ENCODE measurements at regions not wholly inside any gene's neighbourhood (a gene's known extent, or its start where the extent isn't known, plus 50 kb on each side); places are given as distances from the start of the nearest gene placed in this dataset.

DNA sequence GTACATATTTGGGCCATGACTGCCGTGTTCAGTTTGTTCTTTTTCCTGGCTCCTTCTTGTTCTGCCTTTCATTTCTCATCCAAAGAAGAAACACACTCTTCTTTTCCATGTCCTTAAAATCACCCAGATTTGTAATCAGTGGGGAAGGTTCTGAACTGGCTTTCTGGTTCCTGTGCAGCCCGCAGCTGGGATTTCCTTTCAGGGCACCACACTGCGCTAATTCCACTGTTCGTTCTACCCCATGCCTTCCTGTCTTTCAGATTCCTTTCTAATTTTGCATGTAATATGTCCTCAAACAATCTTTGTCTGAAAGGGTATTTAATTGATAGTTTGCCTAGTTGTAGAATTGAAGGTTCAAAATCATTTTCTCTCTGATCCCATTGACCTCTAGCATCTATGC is 94.1 kb downstream of the HS1BP3 start:
- TF ChIP-seq CTCF (IDR thresholded peaks at IDR 0.05; ENCODE audit: low read depth, low read length), result no peak
- no peak for TF ChIP-seq POLR2A (IDR thresholded peaks at IDR 0.05; ENCODE audit: extremely low read depth, insufficient read length)
- TF ChIP-seq MYC (IDR thresholded peaks at IDR 0.05; ENCODE audit: low read depth, low read length), result no peak
